HG03025 (cell line): ENCODE measurements at regions not wholly inside any gene's neighbourhood (a gene's known extent, or its start where the extent isn't known, plus 50 kb on each side); places are given as distances from the start of the nearest gene placed in this dataset.

Source experiments
- ATAC-seq: cut with Tn5 transposase; IDR thresholded peaks from one replicate; pipeline ENCODE4 v1.9.1; 2021; ENCODE audit warnings: mild to moderate bottlenecking, moderate library complexity; ENCODE audit not compliant: unreplicated experiment, low FRiP score

DNA sequence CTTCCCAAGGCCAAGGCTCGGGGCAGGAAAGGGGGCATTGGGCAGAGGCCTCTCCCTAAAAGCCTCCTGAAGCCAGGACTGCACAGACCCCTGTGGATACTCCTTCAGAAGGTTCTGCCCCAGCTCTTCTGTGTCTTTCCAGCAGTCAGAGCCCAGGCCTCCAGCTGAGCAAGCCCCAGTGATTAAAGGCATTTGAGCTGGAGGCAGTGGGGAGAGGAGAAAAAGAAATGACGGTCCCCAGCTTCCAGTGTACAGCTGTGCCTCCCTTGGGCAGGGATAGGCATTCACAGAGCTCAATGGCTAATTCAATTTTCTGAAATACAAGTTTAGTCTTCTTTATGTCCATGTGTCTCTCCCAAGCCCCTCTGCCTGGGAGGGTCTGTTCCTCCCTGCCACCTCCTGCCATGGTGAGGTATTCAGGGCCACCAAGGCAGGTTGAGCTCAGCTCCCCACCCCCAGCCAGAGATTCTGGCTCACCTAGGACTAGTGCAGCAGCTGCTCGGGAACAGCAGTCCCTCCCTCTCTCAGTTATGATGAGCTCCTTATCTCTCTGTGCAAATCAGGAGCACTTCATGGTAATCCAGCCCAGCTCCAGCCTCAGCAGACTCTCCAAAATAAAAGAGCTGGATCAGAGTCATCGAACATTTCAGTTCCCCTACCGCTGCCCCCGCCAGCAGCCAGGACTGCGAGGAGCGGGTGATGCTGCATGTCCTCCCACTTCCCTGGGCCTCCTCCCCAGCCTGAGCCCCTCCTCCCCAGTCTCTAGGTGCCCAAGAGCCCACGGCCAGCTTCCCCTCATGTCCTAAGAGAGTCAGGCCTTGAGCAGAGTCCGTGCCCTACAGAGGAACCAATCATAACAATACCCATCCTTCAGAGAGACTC is 208.4 kb upstream of the ZC3H12A start:
- ATAC-seq, result no peak

DNA sequence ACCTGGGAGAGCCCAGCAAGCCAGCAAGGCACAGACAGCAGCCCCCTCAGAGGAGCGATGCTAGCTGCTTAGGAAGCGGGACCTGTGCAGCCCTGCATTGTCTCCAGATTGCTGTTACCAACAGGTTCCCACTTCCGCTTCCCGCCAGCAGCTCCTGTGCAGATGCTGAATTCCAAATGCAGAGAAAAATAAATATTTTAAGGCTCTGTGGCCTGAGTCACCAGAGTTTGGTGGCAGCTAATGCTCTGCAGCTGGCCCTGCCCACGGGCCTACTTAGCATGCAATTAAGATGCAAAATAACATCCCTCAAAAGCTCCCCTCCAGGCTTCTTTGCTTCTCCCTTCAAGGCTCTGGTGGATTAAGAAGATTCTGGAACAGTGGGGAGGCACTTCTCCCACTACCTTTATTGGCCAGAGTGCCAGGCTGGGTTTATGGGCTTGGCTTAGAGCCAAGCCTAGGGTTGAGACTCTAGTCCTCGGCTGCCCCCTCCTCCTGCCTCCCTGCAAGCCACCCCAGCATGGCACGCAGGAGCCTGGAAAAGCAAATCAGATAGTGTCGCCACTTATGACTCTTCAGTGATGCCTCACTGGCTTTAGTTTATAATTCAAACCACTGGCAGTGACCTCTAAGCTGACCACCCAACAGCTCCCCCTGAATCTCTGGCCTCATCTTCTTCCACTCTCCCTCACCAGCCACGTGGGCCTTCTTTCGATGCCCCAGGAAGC is 207.1 kb upstream of the ZC3H12A start:
- no peak for ATAC-seq

DNA sequence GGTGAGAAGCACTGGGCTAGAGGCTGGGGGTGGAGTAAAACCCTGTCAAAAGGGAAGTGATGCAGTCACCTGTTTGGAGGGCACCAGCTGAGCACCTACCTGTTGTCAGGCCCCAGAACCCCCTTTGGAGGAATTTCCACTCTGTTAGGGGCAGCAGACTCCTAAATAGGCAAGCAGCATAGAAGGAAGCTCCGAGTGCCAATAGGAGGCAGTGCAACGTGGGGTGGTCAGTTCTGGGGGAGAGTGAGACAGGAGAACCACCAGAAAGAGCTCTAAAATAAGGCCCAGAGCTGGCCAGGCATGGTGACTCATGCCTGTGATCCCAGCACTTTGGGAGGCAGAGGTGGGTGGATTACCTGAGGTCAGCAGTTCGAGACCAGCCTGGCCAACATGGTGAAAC is 203.7 kb upstream of the ZC3H12A start:
- no peak for ATAC-seq

- no peak for ATAC-seq
These were observed 201.8 kb upstream of the ZC3H12A start for GRCh38 chr1:37272626-37273025.

DNA sequence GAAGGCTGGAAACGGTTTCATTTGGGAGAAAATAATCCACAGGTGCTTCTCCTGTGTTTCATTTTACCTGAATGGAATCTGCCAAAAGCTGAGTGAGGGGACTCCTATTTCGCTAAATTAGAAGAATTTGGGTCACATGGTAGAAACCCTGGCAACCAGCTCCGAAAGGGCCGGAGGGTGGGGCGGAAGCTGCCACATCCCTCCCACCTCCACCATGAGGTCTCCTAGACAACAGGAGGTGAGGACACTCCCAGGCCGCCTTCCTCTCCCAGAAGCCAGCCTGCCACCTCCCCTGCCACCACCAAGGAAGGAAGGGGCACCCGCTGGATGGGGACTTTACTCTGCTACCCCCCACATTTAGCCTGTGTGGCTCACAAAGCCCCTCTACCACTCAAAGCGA is 199.9 kb upstream of the ZC3H12A start:
- no peak for ATAC-seq

GRCh38 chr1:37274938-37275631 is 199.3 kb upstream of the ZC3H12A start:
- no peak for ATAC-seq

DNA sequence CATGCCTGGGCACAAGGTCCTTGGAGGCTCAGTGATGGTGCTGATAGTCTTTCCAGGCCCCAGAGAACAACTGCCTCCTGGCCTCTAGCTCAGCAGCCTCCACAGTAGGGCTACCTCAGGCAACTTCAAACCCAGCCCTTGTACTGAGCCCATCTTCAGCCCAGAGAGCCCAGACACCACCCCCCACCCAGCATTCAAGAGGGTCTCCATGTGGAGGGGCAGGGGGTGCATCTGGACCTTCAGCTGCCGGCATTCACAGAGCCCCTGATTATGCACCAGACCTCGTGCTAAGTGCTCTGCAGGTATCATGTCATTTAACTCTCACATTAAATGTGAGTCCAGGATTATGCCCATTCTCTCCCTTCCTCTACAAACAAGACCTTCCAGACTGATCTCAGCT is 197.0 kb upstream of the ZC3H12A start:
- ATAC-seq, result no peak

DNA sequence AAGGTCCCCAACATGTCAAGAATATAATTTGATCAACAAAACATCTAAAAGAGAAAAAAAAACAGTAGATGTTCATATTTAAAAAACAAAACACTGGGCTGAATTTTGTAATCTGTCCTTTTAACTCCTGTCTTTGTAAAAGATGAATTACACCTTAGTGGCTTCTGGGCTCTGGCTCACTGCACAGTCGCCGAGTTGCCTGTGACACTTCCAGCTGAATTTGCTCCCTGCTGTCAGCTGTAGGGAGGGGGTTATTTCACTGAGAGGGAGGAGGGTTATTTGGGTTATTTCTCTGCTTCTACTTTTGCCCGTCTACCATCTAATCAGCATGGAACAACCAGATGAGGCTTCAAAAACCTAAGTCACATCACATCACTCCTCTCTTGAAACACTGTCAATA is 193.0 kb upstream of the ZC3H12A start:
- ATAC-seq, result no peak

- ATAC-seq, result no peak
These were observed 191.6 kb upstream of the ZC3H12A start for GRCh38 chr1:37282764-37283163.

GRCh38 chr1:37284053-37284452 is 190.3 kb upstream of the ZC3H12A start:
- no peak for ATAC-seq

GRCh38 chr1:37286881-37287280 is 187.5 kb upstream of the ZC3H12A start:
- no peak for ATAC-seq

DNA sequence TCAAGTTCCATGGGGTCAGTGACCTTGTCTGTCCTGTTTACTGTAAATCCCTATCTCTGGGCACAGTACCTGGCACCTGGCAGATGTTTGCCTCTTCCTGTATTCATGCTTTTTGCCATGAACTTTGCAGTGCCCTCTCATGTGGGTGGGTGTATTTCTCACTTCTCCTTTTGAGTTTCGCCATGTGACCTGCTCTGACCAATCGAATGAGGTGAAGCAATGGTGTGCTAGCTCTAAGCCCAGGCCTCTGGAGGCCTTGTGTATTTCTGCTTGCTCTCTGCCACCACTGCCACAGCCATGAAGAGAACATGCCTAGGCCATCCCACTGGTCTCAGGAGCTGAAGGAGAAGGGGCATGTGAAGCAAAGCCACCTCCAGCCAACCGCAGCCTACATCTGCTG is 185.5 kb upstream of the ZC3H12A start:
- ATAC-seq, result peak; percentile 95

DNA sequence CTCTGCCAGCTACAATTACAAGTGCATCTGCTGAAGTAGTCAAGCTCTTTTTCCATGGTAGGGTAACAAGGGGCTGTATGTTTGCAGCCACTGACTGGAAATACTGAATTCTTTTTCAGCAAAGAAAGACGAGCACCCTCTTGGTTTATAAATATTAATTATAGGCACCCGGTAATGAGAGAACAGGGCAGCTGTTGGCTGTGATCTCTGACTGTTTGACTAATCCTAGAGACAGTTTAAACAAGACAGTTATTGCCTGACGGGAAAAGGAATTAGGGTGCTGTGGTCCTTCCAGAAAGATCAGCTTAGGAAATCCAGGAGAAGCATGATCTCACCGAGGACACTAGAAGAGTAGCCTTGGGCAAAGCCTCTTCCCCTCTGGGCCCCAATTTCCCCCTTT is 183.7 kb upstream of the ZC3H12A start:
- ATAC-seq, result no peak

DNA sequence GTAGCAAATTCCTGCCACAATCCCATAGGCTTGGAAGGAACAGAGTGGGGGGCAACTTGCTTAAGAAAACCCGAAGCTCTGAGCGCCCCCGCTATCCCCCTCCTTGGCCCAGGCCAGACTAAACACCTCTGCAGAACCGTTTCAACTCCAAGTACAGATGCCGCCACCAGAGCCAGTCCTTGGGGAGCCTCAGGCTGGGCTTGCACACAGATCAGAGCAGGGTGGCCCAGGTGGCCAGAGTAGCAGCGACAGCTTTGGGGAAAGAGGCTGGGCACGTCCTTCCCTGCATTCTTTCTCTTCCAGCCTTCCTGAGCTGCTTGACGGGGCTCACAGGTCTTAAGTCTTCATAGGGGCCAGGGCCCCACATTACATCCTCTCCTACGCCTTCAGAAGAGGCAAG is 181.6 kb upstream of the ZC3H12A start:
- no peak for ATAC-seq

- ATAC-seq, result no peak
These were observed 180.3 kb upstream of the ZC3H12A start for GRCh38 chr1:37294096-37294495.

GRCh38 chr1:37294529-37294928 is 179.9 kb upstream of the ZC3H12A start:
- no peak for ATAC-seq

DNA sequence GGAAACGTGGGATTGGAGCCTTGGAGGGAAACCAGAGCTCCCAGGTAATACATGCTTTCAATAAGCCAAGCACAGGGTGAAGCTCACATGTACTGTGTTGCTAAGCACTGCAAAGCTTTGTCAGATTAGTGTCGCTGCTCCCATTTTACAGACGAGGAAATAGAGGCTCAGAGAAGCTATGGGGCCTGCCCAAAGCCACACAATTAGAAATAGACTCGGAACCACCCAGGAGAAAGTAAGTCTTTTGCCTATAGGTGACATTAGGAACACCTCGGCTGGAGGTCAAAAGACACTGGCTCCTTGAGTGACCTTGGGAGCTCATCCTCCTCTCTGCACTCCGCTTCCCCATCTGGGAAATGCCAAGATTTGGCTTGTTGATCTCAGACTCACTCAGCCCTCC is 175.6 kb upstream of the ZC3H12A start:
- ATAC-seq, result no peak

DNA sequence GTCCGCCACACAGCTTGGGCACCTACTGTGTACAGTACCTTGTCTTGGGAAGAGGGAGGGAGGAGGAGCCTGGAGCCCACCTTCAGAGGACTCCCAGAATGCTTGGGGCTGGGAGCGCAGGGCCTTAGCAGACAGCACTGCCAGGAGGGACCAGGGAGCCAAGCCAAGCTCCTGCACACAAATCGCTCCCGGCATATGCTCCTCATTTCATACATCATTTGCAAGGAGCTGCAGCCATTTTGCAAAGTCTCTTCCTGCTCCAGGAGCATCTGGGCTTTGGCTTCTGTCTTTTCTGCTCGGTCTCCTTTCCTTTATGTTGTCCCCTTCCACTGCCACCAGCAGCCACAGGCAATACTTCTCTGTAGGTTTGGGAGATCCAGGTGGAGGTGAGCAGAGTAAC is 175.2 kb upstream of the ZC3H12A start:
- no peak for ATAC-seq

- no peak for ATAC-seq
These were observed 170.4 kb upstream of the ZC3H12A start for GRCh38 chr1:37303884-37304574.

- ATAC-seq, result no peak
These were observed 169.3 kb upstream of the ZC3H12A start for GRCh38 chr1:37305108-37305507.

DNA sequence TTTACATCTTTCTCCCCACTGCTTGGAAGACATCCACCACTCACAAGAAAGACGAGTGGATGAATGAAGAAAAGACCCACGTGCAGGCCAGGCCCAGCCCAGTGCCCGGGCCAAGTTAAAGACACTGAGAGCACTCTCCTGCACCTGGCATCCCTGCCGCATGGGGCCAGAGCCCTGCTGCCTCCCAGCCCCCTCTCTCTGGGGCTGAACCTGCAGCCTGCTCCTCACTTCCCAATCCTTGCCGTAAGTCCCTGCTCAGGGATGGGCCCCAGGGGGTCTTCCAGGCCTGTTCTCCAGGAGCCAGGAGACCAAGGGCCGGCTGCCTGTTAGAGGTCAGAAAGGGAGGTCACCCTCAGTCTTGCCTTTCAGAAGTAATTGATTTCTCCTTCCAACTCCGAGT is 168.5 kb upstream of the ZC3H12A start:
- ATAC-seq, result no peak
